HepG2 (cell line): ENCODE measurements at regions not wholly inside any gene's neighbourhood (a gene's known extent, or its start where the extent isn't known, plus 50 kb on each side); places are given as distances from the start of the nearest gene placed in this dataset.

Experiments
- AKAP8 ChIP-seq: sonication (generic); formaldehyde crosslinking; IDR thresholded peaks from 2 replicates; pipeline ENCODE4 v1.5.1; 2020; ENCODE audit warnings: mild to moderate bottlenecking, missing genetic modification reagents
- DR1 ChIP-seq: sonication (generic); formaldehyde crosslinking; IDR thresholded peaks from 2 replicates; pipeline ENCODE4 v1.8.0; 2021; ENCODE audit warnings: mild to moderate bottlenecking, missing genetic modification reagents, inconsistent platforms
- E2F2 ChIP-seq: sonication (generic); formaldehyde crosslinking; IDR thresholded peaks from 2 replicates; pipeline ENCODE4 v1.4.0; 2020; ENCODE audit warnings: missing genetic modification reagents, borderline replicate concordance
- FOXM1 ChIP-seq: sonication (generic); formaldehyde crosslinking; IDR thresholded peaks from 2 replicates; pipeline ENCODE4 v1.5.0; 2020; ENCODE audit warnings: missing genetic modification reagents
- MAFK ChIP-seq, 2 experiments: IDR thresholded peaks in 1 of 2; conservative IDR thresholded peaks in 1 of 2; 2 replicates each; pipeline ENCODE4 v1.6.1; 2011; ENCODE audit warnings: improper control_type of control experiment in 2 of 2, low read length in 2 of 2
- MZF1 ChIP-seq: sonication (generic); formaldehyde crosslinking; IDR thresholded peaks from 2 replicates; pipeline ENCODE4 v1.8.1; 2023; ENCODE audit warnings: mild to moderate bottlenecking, missing genetic modification reagents, borderline replicate concordance
- NFIC ChIP-seq: IDR thresholded peaks from 2 replicates; pipeline ENCODE4 v1.6.1; 2012; ENCODE audit warnings: mild to moderate bottlenecking, low read length, inconsistent platforms
- NR2F2 ChIP-seq: IDR thresholded peaks from 2 replicates; pipeline ENCODE4 v1.6.1; 2012; ENCODE audit warnings: low read depth, inconsistent platforms, borderline replicate concordance
- RBM22 ChIP-seq: fragments of 200-400 bp; formaldehyde crosslinking; optimal IDR thresholded peaks from 2 replicates; pipeline ENCODE3; 2017; ENCODE audit warnings: mild to moderate bottlenecking, low read length, moderate library complexity
- SRSF4 ChIP-seq: fragments of 200-400 bp; formaldehyde crosslinking; IDR thresholded peaks from one replicate; pipeline ENCODE4 v1.6.1; 2018; ENCODE audit warnings: mild to moderate bottlenecking, low read depth, low read length, moderate library complexity; ENCODE audit not compliant: poor library complexity, severe bottlenecking
- ZFP36 ChIP-seq: fragments of 150-350 bp; IDR thresholded peaks from 2 replicates; pipeline ENCODE4 v1.6.1; 2018; ENCODE audit warnings: borderline replicate concordance, low read length, low read depth; ENCODE audit not compliant: partially characterized antibody
- ZFP82 ChIP-seq: sonication (generic); formaldehyde crosslinking; IDR thresholded peaks from 2 replicates; pipeline ENCODE4 v1.5.1; 2020; ENCODE audit warnings: mild to moderate bottlenecking, missing genetic modification reagents, borderline replicate concordance
- ZNF558 ChIP-seq: sonication (generic); formaldehyde crosslinking; IDR thresholded peaks from 2 replicates; pipeline ENCODE4 v1.9.0; 2022; ENCODE audit warnings: mild to moderate bottlenecking, missing genetic modification reagents, borderline replicate concordance
- ZNF569 ChIP-seq: sonication (generic); formaldehyde crosslinking; IDR thresholded peaks from 2 replicates; pipeline ENCODE4 v1.5.0; 2020; ENCODE audit warnings: mild to moderate bottlenecking, missing genetic modification reagents, moderate library complexity, borderline replicate concordance
- ZNF615 ChIP-seq: sonication (generic); formaldehyde crosslinking; IDR thresholded peaks from 2 replicates; pipeline ENCODE4 v1.5.0; 2020; ENCODE audit warnings: mild to moderate bottlenecking, missing genetic modification reagents, borderline replicate concordance
- ZNF782 ChIP-seq: sonication (generic); formaldehyde crosslinking; IDR thresholded peaks from 2 replicates; pipeline ENCODE4 v1.4.0; 2020; ENCODE audit warnings: missing genetic modification reagents, mild to moderate bottlenecking, borderline replicate concordance
- ZSCAN12 ChIP-seq: sonication (generic); formaldehyde crosslinking; IDR thresholded peaks from 2 replicates; pipeline ENCODE4 v1.9.0; 2021; ENCODE audit warnings: mild to moderate bottlenecking, missing genetic modification reagents
- TF ChIP-seq, protein P1 (sequence below): sonication (generic); formaldehyde crosslinking; IDR thresholded peaks from 2 replicates; pipeline ENCODE4 v1.5.1; 2020; ENCODE audit warnings: missing genetic modification reagents, mild to moderate bottlenecking, borderline replicate concordance
- TF ChIP-seq, protein P2 (sequence below): sonication (generic); formaldehyde crosslinking; IDR thresholded peaks from 2 replicates; pipeline ENCODE4 v1.8.0; 2022; ENCODE audit warnings: mild to moderate bottlenecking, missing genetic modification reagents, moderate library complexity
- TF ChIP-seq, protein P3 (sequence below): sonication (generic); formaldehyde crosslinking; IDR thresholded peaks from 2 replicates; pipeline ENCODE4 v1.4.0; 2020; ENCODE audit warnings: mild to moderate bottlenecking, missing genetic modification reagents

- TF ChIP-seq ZNF782 (CRISPR knock-in tag) = no peak
- TF ChIP-seq MZF1 (CRISPR knock-in tag) = no peak
- TF ChIP-seq, protein P1, sequence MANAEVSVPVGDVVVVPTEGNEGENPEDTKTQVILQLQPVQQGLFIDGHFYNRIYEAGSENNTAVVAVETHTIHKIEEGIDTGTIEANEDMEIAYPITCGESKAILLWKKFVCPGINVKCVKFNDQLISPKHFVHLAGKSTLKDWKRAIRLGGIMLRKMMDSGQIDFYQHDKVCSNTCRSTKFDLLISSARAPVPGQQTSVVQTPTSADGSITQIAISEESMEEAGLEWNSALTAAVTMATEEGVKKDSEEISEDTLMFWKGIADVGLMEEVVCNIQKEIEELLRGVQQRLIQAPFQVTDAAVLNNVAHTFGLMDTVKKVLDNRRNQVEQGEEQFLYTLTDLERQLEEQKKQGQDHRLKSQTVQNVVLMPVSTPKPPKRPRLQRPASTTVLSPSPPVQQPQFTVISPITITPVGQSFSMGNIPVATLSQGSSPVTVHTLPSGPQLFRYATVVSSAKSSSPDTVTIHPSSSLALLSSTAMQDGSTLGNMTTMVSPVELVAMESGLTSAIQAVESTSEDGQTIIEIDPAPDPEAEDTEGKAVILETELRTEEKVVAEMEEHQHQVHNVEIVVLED = no peak; the same call in 1 of the 2 replicates
- TF ChIP-seq NR2F2 = no peak
- TF ChIP-seq ZFP36 = no peak
- TF ChIP-seq, protein P2, sequence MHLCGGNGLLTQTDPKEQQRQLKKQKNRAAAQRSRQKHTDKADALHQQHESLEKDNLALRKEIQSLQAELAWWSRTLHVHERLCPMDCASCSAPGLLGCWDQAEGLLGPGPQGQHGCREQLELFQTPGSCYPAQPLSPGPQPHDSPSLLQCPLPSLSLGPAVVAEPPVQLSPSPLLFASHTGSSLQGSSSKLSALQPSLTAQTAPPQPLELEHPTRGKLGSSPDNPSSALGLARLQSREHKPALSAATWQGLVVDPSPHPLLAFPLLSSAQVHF (CRISPR knock-in tag) = no peak
- TF ChIP-seq NFIC = no peak
- no peak for TF ChIP-seq ZFP82 (CRISPR knock-in tag)
- TF ChIP-seq ZSCAN12 (CRISPR knock-in tag) = no peak
- TF ChIP-seq RBM22 = no peak
- TF ChIP-seq, protein P3, sequence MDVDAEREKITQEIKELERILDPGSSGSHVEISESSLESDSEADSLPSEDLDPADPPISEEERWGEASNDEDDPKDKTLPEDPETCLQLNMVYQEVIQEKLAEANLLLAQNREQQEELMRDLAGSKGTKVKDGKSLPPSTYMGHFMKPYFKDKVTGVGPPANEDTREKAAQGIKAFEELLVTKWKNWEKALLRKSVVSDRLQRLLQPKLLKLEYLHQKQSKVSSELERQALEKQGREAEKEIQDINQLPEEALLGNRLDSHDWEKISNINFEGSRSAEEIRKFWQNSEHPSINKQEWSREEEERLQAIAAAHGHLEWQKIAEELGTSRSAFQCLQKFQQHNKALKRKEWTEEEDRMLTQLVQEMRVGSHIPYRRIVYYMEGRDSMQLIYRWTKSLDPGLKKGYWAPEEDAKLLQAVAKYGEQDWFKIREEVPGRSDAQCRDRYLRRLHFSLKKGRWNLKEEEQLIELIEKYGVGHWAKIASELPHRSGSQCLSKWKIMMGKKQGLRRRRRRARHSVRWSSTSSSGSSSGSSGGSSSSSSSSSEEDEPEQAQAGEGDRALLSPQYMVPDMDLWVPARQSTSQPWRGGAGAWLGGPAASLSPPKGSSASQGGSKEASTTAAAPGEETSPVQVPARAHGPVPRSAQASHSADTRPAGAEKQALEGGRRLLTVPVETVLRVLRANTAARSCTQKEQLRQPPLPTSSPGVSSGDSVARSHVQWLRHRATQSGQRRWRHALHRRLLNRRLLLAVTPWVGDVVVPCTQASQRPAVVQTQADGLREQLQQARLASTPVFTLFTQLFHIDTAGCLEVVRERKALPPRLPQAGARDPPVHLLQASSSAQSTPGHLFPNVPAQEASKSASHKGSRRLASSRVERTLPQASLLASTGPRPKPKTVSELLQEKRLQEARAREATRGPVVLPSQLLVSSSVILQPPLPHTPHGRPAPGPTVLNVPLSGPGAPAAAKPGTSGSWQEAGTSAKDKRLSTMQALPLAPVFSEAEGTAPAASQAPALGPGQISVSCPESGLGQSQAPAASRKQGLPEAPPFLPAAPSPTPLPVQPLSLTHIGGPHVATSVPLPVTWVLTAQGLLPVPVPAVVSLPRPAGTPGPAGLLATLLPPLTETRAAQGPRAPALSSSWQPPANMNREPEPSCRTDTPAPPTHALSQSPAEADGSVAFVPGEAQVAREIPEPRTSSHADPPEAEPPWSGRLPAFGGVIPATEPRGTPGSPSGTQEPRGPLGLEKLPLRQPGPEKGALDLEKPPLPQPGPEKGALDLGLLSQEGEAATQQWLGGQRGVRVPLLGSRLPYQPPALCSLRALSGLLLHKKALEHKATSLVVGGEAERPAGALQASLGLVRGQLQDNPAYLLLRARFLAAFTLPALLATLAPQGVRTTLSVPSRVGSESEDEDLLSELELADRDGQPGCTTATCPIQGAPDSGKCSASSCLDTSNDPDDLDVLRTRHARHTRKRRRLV = no peak
- no peak for TF ChIP-seq ZNF558
- TF ChIP-seq AKAP8 (CRISPR knock-in tag) = no peak
- no peak for TF ChIP-seq DR1 (CRISPR knock-in tag)
- TF ChIP-seq E2F2 (CRISPR knock-in tag) = no peak
- TF ChIP-seq FOXM1 (CRISPR knock-in tag) = no peak
- TF ChIP-seq ZNF569 (CRISPR knock-in tag) = no peak
- TF ChIP-seq MAFK (conservative IDR thresholded peaks at IDR 0.05 in 1 of 2, IDR thresholded peaks at IDR 0.05 in 1 of 2; ENCODE audit: low read length in 2 of 2) = no peak
- TF ChIP-seq SRSF4 = no peak
- TF ChIP-seq ZNF615 (CRISPR knock-in tag) = no peak
Observed at GRCh38 chr14:53217316-53217994, 64.3 kb upstream of the DDHD1 start (continued).
